Uterus (tissue), 3 donors: ENCODE measurements at regions not wholly inside any gene's neighbourhood (a gene's known extent, or its start where the extent isn't known, plus 50 kb on each side); places are given as distances from the start of the nearest gene placed in this dataset.

Experiments used
- DNase-seq, 2 donors: peaks; one replicate each; pipeline ENCODE4 v3.0.0-alpha.2; 2019 to 2020
- H3K27ac ChIP-seq, 2 donors: fragments of 200-600 bp; sonication (generic); 1 replicate in 1 of 2; 2 replicates in 1 of 2; pipeline ENCODE4 v1.5.1; 2016 to 2018
- H3K27me3 ChIP-seq, 2 donors: fragments of 200-600 bp; sonication (generic); one replicate each; pipeline ENCODE4 v1.5.1; 2018 to 2019; ENCODE audit warnings: control low read depth in 1 of 2
- H3K36me3 ChIP-seq, 2 donors: fragments of 200-600 bp; sonication (generic); one replicate each; pipeline ENCODE4 v1.5.1; 2019; ENCODE audit warnings: control low read depth in 1 of 2
- H3K4me1 ChIP-seq, 2 donors: fragments of 200-600 bp; sonication (generic); one replicate each; pipeline ENCODE4 v1.5.1; 2018 to 2019; ENCODE audit warnings: control low read depth in 1 of 2
- H3K4me3 ChIP-seq, 2 donors: fragments of 200-600 bp; sonication (generic); 1 replicate in 1 of 2; 2 replicates in 1 of 2; pipeline ENCODE4 v1.5.1; 2018 to 2019; ENCODE audit warnings: mild to moderate bottlenecking in 1 of 2
- H3K9me3 ChIP-seq, 2 donors: fragments of 200-600 bp; sonication (generic); one replicate each; pipeline ENCODE4 v1.5.1; 2019; ENCODE audit warnings: control low read depth in 1 of 2
- CTCF ChIP-seq, 4 experiments: fragments of 200-600 bp in 2 of 4; fragments of 450-650 bp in 2 of 4; sonication (generic) in 2 of 4; IDR thresholded peaks; one replicate each; pipeline ENCODE4 v1.5.1; 2016 to 2019; ENCODE audit warnings: antibody characterized with exemption in 4 of 4, mild to moderate bottlenecking in 2 of 4, moderate library complexity in 1 of 4
- POLR2A ChIP-seq, 2 donors: fragments of 450-650 bp; IDR thresholded peaks; one replicate each; pipeline ENCODE4 v1.6.1; 2016; ENCODE audit warnings: antibody characterized with exemption in 2 of 2, mild to moderate bottlenecking in 1 of 2, moderate library complexity in 1 of 2
- intact Hi-C: fragments of 100-400 bp; cut with DNase I; formaldehyde crosslinking; loops from one replicate; pipeline ENCODE4 v1.15.1; 2023; ENCODE audit warnings: low total_unique reads
- donor health status: DM: yes; HTN: yes; CAD: no.

GRCh38 chr5:30626557-30626956 lies 566.9 kb upstream of the CDH6 start:
- no peaks in the 10 kb centered on the region for H3K36me3 ChIP-seq
- H3K4me3 ChIP-seq, result no peak overlapping the region
- H3K27me3 ChIP-seq, result no peaks in the 10 kb centered on the region
- H3K4me1 ChIP-seq, result no peaks in the 10 kb centered on the region
- H3K9me3 ChIP-seq, result no peaks in the 10 kb centered on the region
- TF ChIP-seq POLR2A (IDR thresholded peaks at IDR 0.05), result no peak
- TF ChIP-seq CTCF (IDR thresholded peaks at IDR 0.05), result no peak
- intact Hi-C loops, result no loop called here
- no peak overlapping the region for H3K27ac ChIP-seq
- DNase-seq, result no peak

- Histone ChIP-seq H3K9me3 (no peaks in the 10 kb centered on the region), H3K4me3 (no peak overlapping the region), H3K27ac (no peak overlapping the region), H3K4me1 (no peaks in the 10 kb centered on the region), H3K36me3 (no peaks in the 10 kb centered on the region), H3K27me3 (no peaks in the 10 kb centered on the region)
- TF ChIP-seq POLR2A (IDR thresholded peaks at IDR 0.05) (no peak), CTCF (IDR thresholded peaks at IDR 0.05) (no peak)
- no peak for DNase-seq
- intact Hi-C loops, result no loop called here
These were observed 572.9 kb upstream of the CDH6 start for GRCh38 chr5:30620481-30621085.

- no peaks in the 10 kb centered on the region for H3K4me1 ChIP-seq
- no peak overlapping the region for H3K27ac ChIP-seq
- no peaks in the 10 kb centered on the region for H3K27me3 ChIP-seq
- no peaks in the 10 kb centered on the region for H3K36me3 ChIP-seq
- H3K9me3 ChIP-seq, result no peaks in the 10 kb centered on the region
- H3K4me3 ChIP-seq, result no peak overlapping the region
- intact Hi-C loops, result no loop called here
- no peak for DNase-seq
- TF ChIP-seq POLR2A (IDR thresholded peaks at IDR 0.05) (no peak), CTCF (IDR thresholded peaks at IDR 0.05) (no peak)
These were observed 585.0 kb upstream of the CDH6 start for GRCh38 chr5:30608501-30608900.

- Histone ChIP-seq H3K9me3 (no peaks in the 10 kb centered on the region), H3K4me3 (no peak overlapping the region), H3K27me3 (no peaks in the 10 kb centered on the region), H3K4me1 (no peaks in the 10 kb centered on the region), H3K27ac (no peak overlapping the region), H3K36me3 (no peaks in the 10 kb centered on the region)
- no peak for TF ChIP-seq CTCF (IDR thresholded peaks at IDR 0.05)
- TF ChIP-seq POLR2A (IDR thresholded peaks at IDR 0.05), result no peak
- no peak for DNase-seq
- intact Hi-C loops, result no loop called here
These were observed 586.1 kb upstream of the CDH6 start for GRCh38 chr5:30607301-30607894.

GRCh38 chr5:30605693-30606268 lies 587.7 kb upstream of the CDH6 start:
- TF ChIP-seq POLR2A (IDR thresholded peaks at IDR 0.05), result no peak
- no peak for TF ChIP-seq CTCF (IDR thresholded peaks at IDR 0.05)
- no peaks in the 10 kb centered on the region for H3K4me1 ChIP-seq
- no peak for DNase-seq
- H3K27me3 ChIP-seq, result no peaks in the 10 kb centered on the region
- no peaks in the 10 kb centered on the region for H3K36me3 ChIP-seq
- intact Hi-C loops, result no loop called here
- H3K27ac ChIP-seq, result no peak overlapping the region
- no peaks in the 10 kb centered on the region for H3K9me3 ChIP-seq
- no peak overlapping the region for H3K4me3 ChIP-seq
